Mucosa of descending colon (tissue), 3 donors: ENCODE measurements at regions not wholly inside any gene's neighbourhood (a gene's known extent, or its start where the extent isn't known, plus 50 kb on each side); places are given as distances from the start of the nearest gene placed in this dataset.
A peak's percentile ranks its signal among the peaks of the same experiment; 100 is the strongest.

Source experiments
- ATAC-seq: fragments of 200-7000 bp; cut with Tn5 transposase; one replicate; pipeline ENCODE4 v1.9.1; 2020; ENCODE audit warnings: mild to moderate bottlenecking, moderate library complexity
- DNase-seq, 3 donors: peaks; one replicate each; pipeline ENCODE4 v3.0.0-alpha.2; 2020
- H3K36me3 ChIP-seq: fragments of 200-600 bp; one replicate; pipeline ENCODE4 v1.8.0; 2021; ENCODE audit warnings: low read depth, mild to moderate bottlenecking
- H3K4me1 ChIP-seq: fragments of 200-600 bp; one replicate; pipeline ENCODE4 v1.8.0; 2021; ENCODE audit warnings: low read depth, mild to moderate bottlenecking
- H3K4me3 ChIP-seq: fragments of 200-600 bp; one replicate; pipeline ENCODE4 v1.8.0; 2021; ENCODE audit warnings: mild to moderate bottlenecking
- H3K9me3 ChIP-seq: fragments of 200-600 bp; one replicate; pipeline ENCODE4 v1.8.0; 2021; ENCODE audit warnings: mild to moderate bottlenecking
- intact Hi-C, 2 donors: fragments of 100-400 bp; cut with DNase I in 1 of 2; cut with micrococcal nuclease in 1 of 2; formaldehyde crosslinking; loops; one replicate each; pipeline versions ENCODE4 v1.11.0 to v1.11.1; 2022; cut with DNase I, micrococcal nuclease
- TF ChIP-seq, protein P1 (sequence below): fragments of 200-600 bp; IDR thresholded peaks from one replicate; pipeline ENCODE4 v1.8.0; 2022; ENCODE audit warnings: antibody characterized with exemption, mild to moderate bottlenecking
- donor health status: DM: no; HTN: no; CAD: no; lungs with moderate emphysema.
- donor health status: DM: no; HTN: no; CAD: no.
- donor health status: DM: no; HTN: yes; CAD: no.

DNA sequence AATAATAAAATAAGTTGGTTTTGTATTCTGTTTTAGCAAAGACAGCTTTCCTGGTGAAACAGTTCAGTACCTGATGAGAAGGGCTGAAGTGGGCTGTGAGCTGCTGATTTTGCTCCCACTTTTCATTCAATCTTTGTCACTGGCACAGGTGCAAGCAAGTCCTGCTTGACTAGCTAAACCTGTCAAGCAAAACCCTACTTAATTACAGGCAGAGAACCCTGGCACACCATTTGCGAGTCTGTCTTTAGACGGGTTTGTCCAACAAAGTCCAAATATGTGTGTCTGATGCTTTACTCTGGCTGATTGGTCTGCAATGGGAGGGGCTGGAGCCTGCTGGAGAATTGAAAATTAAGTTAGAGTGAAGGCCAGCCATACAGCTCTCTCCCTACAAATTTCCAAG lies 267.2 kb downstream of the EPHA4 start:
- ATAC-seq = no peak
- H3K4me3 ChIP-seq = no peak overlapping the region
- H3K9me3 ChIP-seq = no peaks in the 10 kb centered on the region
- no peaks in the 10 kb centered on the region for H3K4me1 ChIP-seq
- TF ChIP-seq, protein P1, sequence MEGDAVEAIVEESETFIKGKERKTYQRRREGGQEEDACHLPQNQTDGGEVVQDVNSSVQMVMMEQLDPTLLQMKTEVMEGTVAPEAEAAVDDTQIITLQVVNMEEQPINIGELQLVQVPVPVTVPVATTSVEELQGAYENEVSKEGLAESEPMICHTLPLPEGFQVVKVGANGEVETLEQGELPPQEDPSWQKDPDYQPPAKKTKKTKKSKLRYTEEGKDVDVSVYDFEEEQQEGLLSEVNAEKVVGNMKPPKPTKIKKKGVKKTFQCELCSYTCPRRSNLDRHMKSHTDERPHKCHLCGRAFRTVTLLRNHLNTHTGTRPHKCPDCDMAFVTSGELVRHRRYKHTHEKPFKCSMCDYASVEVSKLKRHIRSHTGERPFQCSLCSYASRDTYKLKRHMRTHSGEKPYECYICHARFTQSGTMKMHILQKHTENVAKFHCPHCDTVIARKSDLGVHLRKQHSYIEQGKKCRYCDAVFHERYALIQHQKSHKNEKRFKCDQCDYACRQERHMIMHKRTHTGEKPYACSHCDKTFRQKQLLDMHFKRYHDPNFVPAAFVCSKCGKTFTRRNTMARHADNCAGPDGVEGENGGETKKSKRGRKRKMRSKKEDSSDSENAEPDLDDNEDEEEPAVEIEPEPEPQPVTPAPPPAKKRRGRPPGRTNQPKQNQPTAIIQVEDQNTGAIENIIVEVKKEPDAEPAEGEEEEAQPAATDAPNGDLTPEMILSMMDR = no peak
- H3K36me3 ChIP-seq = no peaks in the 10 kb centered on the region
- DNase-seq = no peak
- intact Hi-C loops = no loop called here

DNA sequence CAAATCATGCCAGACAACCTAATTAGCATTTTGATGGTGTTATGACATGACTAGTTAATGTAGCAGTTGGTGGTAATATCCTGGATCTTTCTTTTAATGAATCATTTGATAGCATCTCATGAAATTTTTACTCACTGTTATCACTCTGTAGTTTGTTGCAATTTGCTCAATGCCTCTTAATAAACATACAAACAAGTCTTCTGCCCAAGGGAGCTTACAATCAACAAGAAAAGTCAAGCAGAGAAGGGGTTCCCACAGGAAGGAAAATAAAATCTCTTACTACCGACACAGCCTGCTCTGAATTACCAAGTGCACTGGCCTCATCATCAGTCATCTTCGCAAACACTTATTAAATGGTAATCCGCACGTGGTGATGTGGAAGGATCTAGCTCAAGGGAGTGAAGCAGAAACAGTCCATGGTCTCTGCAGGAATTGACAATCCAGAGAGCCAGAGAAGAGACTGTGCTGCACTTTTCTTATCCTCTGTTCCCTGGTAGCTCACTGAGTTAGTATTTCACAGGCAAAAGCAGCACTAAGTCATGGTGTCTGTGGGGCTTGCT lies 263.5 kb downstream of the EPHA4 start:
- intact Hi-C loops = no loop called here
- ATAC-seq (no peak), DNase-seq (no peak)
- H3K9me3 ChIP-seq = no peaks in the 10 kb centered on the region
- peaks cover 5% of the 10 kb centered on the region for H3K4me1 ChIP-seq
- H3K36me3 ChIP-seq = no peaks in the 10 kb centered on the region
- TF ChIP-seq, protein P1 = no peak
- H3K4me3 ChIP-seq = no peak overlapping the region

DNA sequence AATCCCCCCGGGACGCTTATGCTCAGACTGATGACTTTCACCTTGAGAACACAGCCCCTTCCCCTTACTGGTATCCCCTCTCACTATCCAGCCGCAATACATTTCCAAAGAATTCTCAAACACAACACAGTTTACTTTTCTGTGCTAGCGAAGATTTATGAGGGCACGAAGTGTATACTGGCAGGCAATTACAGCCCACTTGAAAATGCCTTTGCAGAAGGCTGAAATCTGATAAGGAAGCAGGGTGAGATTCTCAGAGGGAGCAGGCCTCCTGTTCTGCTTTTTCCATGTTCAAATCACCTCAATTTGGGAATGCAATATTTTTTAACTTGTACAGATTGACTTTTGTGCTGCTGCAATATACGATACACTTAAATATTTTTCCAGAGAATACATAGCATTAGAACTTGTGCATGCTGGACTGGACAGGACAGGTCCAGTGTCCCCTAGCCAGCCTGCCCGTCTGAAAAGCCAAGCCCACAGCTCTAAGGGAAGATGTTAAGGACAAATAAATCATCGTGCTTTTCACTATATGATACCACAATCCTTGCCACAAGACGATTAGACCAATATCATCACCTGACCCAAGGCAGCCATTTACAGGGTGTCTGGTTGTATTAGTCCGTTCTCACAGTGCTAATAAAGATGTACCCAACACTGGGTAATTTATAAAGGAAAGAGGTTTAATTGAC lies 262.1 kb downstream of the EPHA4 start:
- TF ChIP-seq, protein P1 = no peak
- H3K4me3 ChIP-seq = no peak overlapping the region
- peaks cover 5% of the 10 kb centered on the region for H3K4me1 ChIP-seq
- ATAC-seq (peak; percentile 62), DNase-seq (peak in 1 of 3 donors; percentile 17)
- no peaks in the 10 kb centered on the region for H3K36me3 ChIP-seq
- intact Hi-C loops = no loop called here
- H3K9me3 ChIP-seq = no peaks in the 10 kb centered on the region

DNA sequence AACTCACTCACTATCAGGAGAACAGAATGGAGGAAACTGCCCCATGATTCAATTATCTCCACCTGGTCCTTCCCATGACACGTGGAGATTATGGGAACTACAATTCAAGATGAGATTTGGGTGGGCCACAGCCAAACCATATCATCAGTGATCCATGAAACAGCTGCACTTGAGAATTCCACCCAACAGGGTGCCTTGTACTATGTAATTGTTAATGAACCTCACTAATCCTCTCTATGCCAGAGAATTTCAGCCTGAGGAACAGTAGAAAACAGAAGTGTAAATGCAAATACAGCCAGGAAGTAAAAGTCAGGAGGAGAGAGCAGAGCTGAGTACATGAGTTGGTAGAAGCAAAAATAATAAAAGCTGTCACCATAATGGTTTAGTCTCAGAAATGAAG lies 261.4 kb downstream of the EPHA4 start:
- ATAC-seq (no peak), DNase-seq (no peak)
- peaks cover 5% of the 10 kb centered on the region for H3K4me1 ChIP-seq
- TF ChIP-seq, protein P1 = no peak
- no peaks in the 10 kb centered on the region for H3K9me3 ChIP-seq
- no peak overlapping the region for H3K4me3 ChIP-seq
- intact Hi-C loops = no loop called here
- H3K36me3 ChIP-seq = no peaks in the 10 kb centered on the region

DNA sequence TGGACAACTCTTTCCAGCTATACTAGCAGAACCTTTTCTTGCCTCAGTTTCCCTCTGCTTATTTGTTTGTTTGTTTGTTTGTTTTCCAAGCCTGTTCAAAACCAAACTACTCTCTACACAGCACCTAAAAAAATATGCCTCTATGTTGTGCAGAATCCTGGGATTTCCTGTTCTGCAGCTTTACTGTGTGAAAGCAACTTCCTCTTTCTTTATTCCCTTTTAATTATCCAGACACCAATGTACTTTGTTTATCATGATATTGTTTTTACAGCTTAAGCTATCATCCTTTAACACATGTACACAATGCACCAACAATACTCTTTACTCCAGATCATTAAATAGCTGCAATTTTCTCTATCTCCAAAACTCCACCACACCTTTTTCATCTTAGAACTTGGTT lies 259.5 kb downstream of the EPHA4 start:
- Histone ChIP-seq H3K4me3 (no peak overlapping the region), H3K9me3 (no peaks in the 10 kb centered on the region), H3K36me3 (no peaks in the 10 kb centered on the region), H3K4me1 (peaks cover 5% of the 10 kb centered on the region)
- ATAC-seq (peak; percentile 67), DNase-seq (peak in 1 of 3 donors; percentile 42)
- TF ChIP-seq, protein P1 = no peak
- intact Hi-C loops = no loop called here
